Activated CD4-positive, alpha-beta memory T cell treated with anti-CD3 and anti-CD28 coated beads for 36 hours (primary cell): ENCODE measurements at regions not wholly inside any gene's neighbourhood (a gene's known extent, or its start where the extent isn't known, plus 50 kb on each side); places are given as distances from the start of the nearest gene placed in this dataset.

Experiments
- CTCF ChIA-PET: fragments of 350-600 bp; sonication (Branson Sonifier 250); formaldehyde crosslinking; loops from one replicate; lab custom pipeline; 2021; ENCODE audit warnings: antibody characterized with exemption, inconsistent platforms; lab: Charles Lee
- POLR2A ChIA-PET: fragments of 350-600 bp; sonication (Branson Sonifier 250); formaldehyde crosslinking; loops from one replicate; lab custom pipeline; 2021; ENCODE audit warnings: antibody characterized with exemption; lab: Charles Lee
- DNase-seq: peaks from one replicate; pipeline ENCODE4 v3.0.0-alpha.2; 2020
- H3K27ac Mint-ChIP-seq: one replicate; pipeline ENCODE4 v1.8.0; 2021; ENCODE audit warnings: mixed read lengths
- H3K27me3 Mint-ChIP-seq: one replicate; pipeline ENCODE4 v1.8.0; 2021; ENCODE audit warnings: mixed read lengths
- H3K36me3 Mint-ChIP-seq: one replicate; pipeline ENCODE4 v1.8.0; 2021; ENCODE audit warnings: mixed read lengths
- H3K4me1 Mint-ChIP-seq: one replicate; pipeline ENCODE4 v1.8.0; 2021; ENCODE audit warnings: low read depth, mixed read lengths
- H3K4me3 Mint-ChIP-seq: one replicate; pipeline ENCODE4 v1.8.0; 2021; ENCODE audit warnings: mild to moderate bottlenecking, mixed read lengths
- H3K9me3 Mint-ChIP-seq: one replicate; pipeline ENCODE4 v1.8.0; 2021; ENCODE audit warnings: mixed read lengths
- intact Hi-C: fragments of 100-400 bp; cut with micrococcal nuclease; formaldehyde crosslinking; loops from one replicate; pipeline ENCODE4 v1.15.1; 2023

DNA sequence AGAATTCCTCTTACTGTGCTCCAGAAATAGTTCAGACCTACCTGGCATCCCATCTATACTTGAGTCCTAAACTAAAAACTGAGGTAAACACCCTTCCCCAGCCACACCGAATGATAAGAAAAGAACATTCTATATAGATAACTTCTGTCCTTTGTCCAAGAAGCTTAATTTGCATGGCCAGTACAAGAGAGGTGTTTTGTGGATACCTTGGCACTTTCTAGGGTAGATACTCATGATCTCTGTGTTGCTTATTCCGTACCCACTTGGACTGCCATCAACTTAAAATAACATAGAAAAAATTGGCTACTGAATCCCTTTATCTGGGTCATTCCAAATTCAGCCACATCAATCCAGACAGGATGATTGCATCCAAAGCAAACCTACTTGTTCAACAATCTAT, 1050.4 kb downstream of the STIM2 start:
- H3K36me3 Mint-ChIP-seq = no peaks in the 10 kb centered on the region
- no peaks in the 10 kb centered on the region for H3K27me3 Mint-ChIP-seq
- H3K27ac Mint-ChIP-seq = no peak overlapping the region
- intact Hi-C loops = no loop called here
- ChIA-PET CTCF (no interaction called here), POLR2A (no interaction called here)
- no peak for DNase-seq
- H3K4me1 Mint-ChIP-seq = no peaks in the 10 kb centered on the region
- H3K4me3 Mint-ChIP-seq = no peak overlapping the region
- H3K9me3 Mint-ChIP-seq = peaks cover 31% of the 10 kb centered on the region

- CTCF ChIA-PET = no interaction called here
These were observed 1053.1 kb downstream of the STIM2 start for GRCh38 chr4:27913738-27914137.

GRCh38 chr4:27915822-27916221, 1055.2 kb downstream of the STIM2 start:
- Mint-ChIP-seq H3K4me1 (no peaks in the 10 kb centered on the region), H3K36me3 (no peaks in the 10 kb centered on the region), H3K4me3 (no peak overlapping the region), H3K27ac (no peak overlapping the region), H3K9me3 (peaks cover 9% of the 10 kb centered on the region), H3K27me3 (no peaks in the 10 kb centered on the region)
- DNase-seq = no peak
- CTCF ChIA-PET = no interaction called here
- intact Hi-C loops = no loop called here
- POLR2A ChIA-PET = no interaction called here

More at GRCh38 chr4:27913738-27914137, 1053.1 kb downstream of the STIM2 start:
- no peak for DNase-seq
- H3K4me3 Mint-ChIP-seq = no peak overlapping the region
- POLR2A ChIA-PET = no interaction called here
- no peaks in the 10 kb centered on the region for H3K36me3 Mint-ChIP-seq
- no peaks in the 10 kb centered on the region for H3K4me1 Mint-ChIP-seq
- H3K9me3 Mint-ChIP-seq = peaks cover 24% of the 10 kb centered on the region
- H3K27me3 Mint-ChIP-seq = no peaks in the 10 kb centered on the region
- intact Hi-C loops = no loop called here
- no peak overlapping the region for H3K27ac Mint-ChIP-seq

- ChIA-PET POLR2A (no interaction called here), CTCF (no interaction called here)
- Mint-ChIP-seq H3K27me3 (no peaks in the 10 kb centered on the region), H3K27ac (no peak overlapping the region), H3K4me1 (no peaks in the 10 kb centered on the region), H3K9me3 (peaks cover 9% of the 10 kb centered on the region), H3K4me3 (no peak overlapping the region), H3K36me3 (no peaks in the 10 kb centered on the region)
- intact Hi-C loops = no loop called here
- DNase-seq = no peak
These were observed 1056.0 kb downstream of the STIM2 start for GRCh38 chr4:27916452-27917184.

DNA sequence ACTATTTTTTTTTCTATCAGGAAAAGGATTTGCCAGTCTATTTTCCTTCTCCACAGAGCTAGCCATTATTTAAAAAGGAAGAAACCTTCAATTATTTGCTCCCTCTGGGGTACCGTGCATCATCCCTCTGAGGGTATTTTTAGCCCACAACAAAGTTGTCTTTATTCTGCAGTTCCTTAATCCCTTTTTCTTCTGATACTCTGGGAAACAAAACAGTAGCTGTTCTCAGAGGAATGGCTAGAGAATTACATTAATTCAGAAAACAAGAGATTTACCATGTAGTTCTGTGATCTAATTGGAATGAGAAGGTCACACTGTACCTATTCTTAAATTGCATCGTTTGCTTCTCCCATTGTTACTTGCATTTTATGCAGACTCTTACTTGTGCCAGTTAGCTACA, 1056.7 kb downstream of the STIM2 start:
- no peaks in the 10 kb centered on the region for H3K4me1 Mint-ChIP-seq

GRCh38 chr4:27921231-27921630, 1060.6 kb downstream of the STIM2 start:
- no peaks in the 10 kb centered on the region for H3K36me3 Mint-ChIP-seq
- H3K4me3 Mint-ChIP-seq = no peak overlapping the region
- POLR2A ChIA-PET = no interaction called here
- CTCF ChIA-PET = no interaction called here
- no peaks in the 10 kb centered on the region for H3K4me1 Mint-ChIP-seq
- H3K27ac Mint-ChIP-seq = no peak overlapping the region
- H3K27me3 Mint-ChIP-seq = no peaks in the 10 kb centered on the region
- H3K9me3 Mint-ChIP-seq = no peaks in the 10 kb centered on the region
- no peak for DNase-seq
- intact Hi-C loops = no loop called here

More for the DNA sequence above, 1056.7 kb downstream of the STIM2 start:
- Mint-ChIP-seq H3K9me3 (peaks cover 9% of the 10 kb centered on the region), H3K27ac (no peak overlapping the region), H3K27me3 (no peaks in the 10 kb centered on the region), H3K36me3 (no peaks in the 10 kb centered on the region), H3K4me3 (no peak overlapping the region)
- ChIA-PET CTCF (no interaction called here), POLR2A (no interaction called here)
- intact Hi-C loops = no loop called here
- DNase-seq = no peak

- no peak overlapping the region for H3K4me3 Mint-ChIP-seq
- H3K4me1 Mint-ChIP-seq = no peaks in the 10 kb centered on the region
- no peak overlapping the region for H3K27ac Mint-ChIP-seq
- no peak for DNase-seq
- POLR2A ChIA-PET = no interaction called here
- CTCF ChIA-PET = no interaction called here
- no peaks in the 10 kb centered on the region for H3K27me3 Mint-ChIP-seq
- H3K36me3 Mint-ChIP-seq = no peaks in the 10 kb centered on the region
- intact Hi-C loops = no loop called here
- H3K9me3 Mint-ChIP-seq = peaks cover 6% of the 10 kb centered on the region
These were observed 1068.3 kb downstream of the STIM2 start for GRCh38 chr4:27928761-27929540.

DNA sequence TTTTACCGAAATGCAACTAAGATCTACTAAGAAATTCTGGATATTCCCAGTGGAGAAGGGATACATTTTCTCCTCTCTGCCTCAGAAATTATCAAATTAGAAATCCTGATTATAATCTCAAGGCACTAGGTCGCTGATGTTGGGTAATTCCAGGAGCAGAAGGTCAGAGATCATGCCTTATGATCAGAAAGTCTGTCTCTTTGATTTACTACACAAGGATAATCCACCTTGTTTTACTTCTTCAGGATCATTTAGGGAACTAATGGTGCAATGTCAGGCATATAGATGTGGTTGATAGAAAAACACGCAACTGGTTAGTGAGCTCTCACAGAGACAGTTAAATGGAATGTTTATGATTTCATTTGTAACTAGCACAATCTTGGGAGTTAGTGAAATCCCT, 1069.7 kb downstream of the STIM2 start:
- Mint-ChIP-seq H3K36me3 (no peaks in the 10 kb centered on the region), H3K27me3 (no peaks in the 10 kb centered on the region), H3K9me3 (peaks cover 6% of the 10 kb centered on the region), H3K27ac (no peak overlapping the region), H3K4me3 (no peak overlapping the region), H3K4me1 (no peaks in the 10 kb centered on the region)
- intact Hi-C loops = no loop called here
- POLR2A ChIA-PET = no interaction called here
- no peak for DNase-seq
- CTCF ChIA-PET = no interaction called here

GRCh38 chr4:27930976-27931375, 1070.3 kb downstream of the STIM2 start:
- Mint-ChIP-seq H3K9me3 (peaks cover 8% of the 10 kb centered on the region), H3K27ac (no peak overlapping the region), H3K4me1 (no peaks in the 10 kb centered on the region), H3K36me3 (no peaks in the 10 kb centered on the region), H3K4me3 (no peak overlapping the region), H3K27me3 (no peaks in the 10 kb centered on the region)
- intact Hi-C loops = no loop called here
- DNase-seq = no peak
- POLR2A ChIA-PET = no interaction called here
- CTCF ChIA-PET = no interaction called here

GRCh38 chr4:27931584-27931983, 1070.9 kb downstream of the STIM2 start:
- Mint-ChIP-seq H3K9me3 (peaks cover 9% of the 10 kb centered on the region), H3K27ac (no peak overlapping the region), H3K27me3 (no peaks in the 10 kb centered on the region), H3K36me3 (no peaks in the 10 kb centered on the region), H3K4me3 (no peak overlapping the region), H3K4me1 (no peaks in the 10 kb centered on the region)
- ChIA-PET POLR2A (no interaction called here), CTCF (no interaction called here)
- intact Hi-C loops = no loop called here
- no peak for DNase-seq

GRCh38 chr4:27934871-27935270, 1074.2 kb downstream of the STIM2 start:
- no peaks in the 10 kb centered on the region for H3K36me3 Mint-ChIP-seq
- H3K27ac Mint-ChIP-seq = no peak overlapping the region
- no peak for DNase-seq
- intact Hi-C loops = no loop called here
- ChIA-PET CTCF (no interaction called here), POLR2A (no interaction called here)
- peaks cover 6% of the 10 kb centered on the region for H3K9me3 Mint-ChIP-seq
- no peaks in the 10 kb centered on the region for H3K27me3 Mint-ChIP-seq
- H3K4me3 Mint-ChIP-seq = no peak overlapping the region
- H3K4me1 Mint-ChIP-seq = no peaks in the 10 kb centered on the region

DNA sequence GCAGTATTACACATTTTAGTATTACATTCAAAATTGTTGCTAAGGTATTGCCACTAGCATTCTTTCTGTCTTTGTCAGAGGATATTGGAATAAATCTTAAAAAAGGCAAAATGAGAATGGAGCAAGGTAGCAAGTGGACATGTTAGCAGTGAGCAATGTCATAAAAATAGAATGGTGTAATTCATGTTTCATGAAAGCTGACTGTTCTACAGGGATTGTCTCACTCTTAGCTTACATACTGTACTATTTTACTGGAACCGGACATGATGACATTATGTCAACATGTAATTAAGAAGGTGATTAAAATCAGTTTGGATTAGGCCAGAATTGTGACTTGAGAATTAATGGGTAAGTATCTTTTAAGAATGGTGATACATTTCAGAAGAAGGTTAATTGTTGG, 1086.2 kb downstream of the STIM2 start:
- Mint-ChIP-seq H3K27me3 (no peaks in the 10 kb centered on the region), H3K4me1 (no peaks in the 10 kb centered on the region)
- CTCF ChIA-PET = no interaction called here

GRCh38 chr4:27947302-27947701, 1086.7 kb downstream of the STIM2 start:
- Mint-ChIP-seq H3K27ac (no peak overlapping the region), H3K4me3 (no peak overlapping the region), H3K9me3 (peaks cover 6% of the 10 kb centered on the region), H3K36me3 (no peaks in the 10 kb centered on the region), H3K27me3 (no peaks in the 10 kb centered on the region), H3K4me1 (no peaks in the 10 kb centered on the region)
- no peak for DNase-seq
- CTCF ChIA-PET = no interaction called here
- intact Hi-C loops = no loop called here
- POLR2A ChIA-PET = no interaction called here

More for the DNA sequence above, 1086.2 kb downstream of the STIM2 start:
- Mint-ChIP-seq H3K9me3 (peaks cover 6% of the 10 kb centered on the region), H3K27ac (no peak overlapping the region), H3K36me3 (no peaks in the 10 kb centered on the region), H3K4me3 (no peak overlapping the region)
- DNase-seq = no peak
- POLR2A ChIA-PET = no interaction called here
- intact Hi-C loops = no loop called here
